ENCODE measurements at regions not wholly inside any gene's neighbourhood (a gene's known extent, or its start where the extent isn't known, plus 50 kb on each side); places are given as distances from the start of the nearest gene placed in this dataset.

DNA sequence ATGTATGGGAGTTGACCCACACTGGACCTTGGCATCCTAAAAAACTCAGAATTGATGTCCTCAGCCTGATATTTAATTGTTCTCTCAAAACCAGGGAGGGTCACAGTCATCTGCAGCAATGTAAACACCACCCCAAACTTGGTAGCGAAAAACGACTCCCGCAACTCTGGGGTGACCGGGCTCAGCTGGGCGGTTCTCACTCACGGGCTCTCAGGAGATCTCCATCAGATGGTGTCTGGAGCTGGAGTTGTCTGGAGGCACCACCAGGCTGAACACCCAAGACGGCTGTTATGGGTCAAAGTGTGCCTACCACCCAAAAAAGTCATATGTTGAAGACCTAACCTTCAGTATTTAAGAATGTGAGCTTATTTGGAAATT lies 50.9 kb upstream of the NXT1 start:
- no peak overlapping the region for H3K27ac ChIP-seq
- no peaks in the 10 kb centered on the region for H3K9me3 ChIP-seq (ENCODE audit: low read depth)
- DNase-seq (ENCODE audit: low read depth in 1 of 2, low spot score in 1 of 2), result no peak
- no peaks in the 10 kb centered on the region for H3K27me3 ChIP-seq
- H3K4me1 ChIP-seq (ENCODE audit: low read depth), result peaks cover 3% of the 10 kb centered on the region
- H3K4me3 ChIP-seq, result no peak overlapping the region
- H3K36me3 ChIP-seq, result no peaks in the 10 kb centered on the region
- TF ChIP-seq, protein P1, sequence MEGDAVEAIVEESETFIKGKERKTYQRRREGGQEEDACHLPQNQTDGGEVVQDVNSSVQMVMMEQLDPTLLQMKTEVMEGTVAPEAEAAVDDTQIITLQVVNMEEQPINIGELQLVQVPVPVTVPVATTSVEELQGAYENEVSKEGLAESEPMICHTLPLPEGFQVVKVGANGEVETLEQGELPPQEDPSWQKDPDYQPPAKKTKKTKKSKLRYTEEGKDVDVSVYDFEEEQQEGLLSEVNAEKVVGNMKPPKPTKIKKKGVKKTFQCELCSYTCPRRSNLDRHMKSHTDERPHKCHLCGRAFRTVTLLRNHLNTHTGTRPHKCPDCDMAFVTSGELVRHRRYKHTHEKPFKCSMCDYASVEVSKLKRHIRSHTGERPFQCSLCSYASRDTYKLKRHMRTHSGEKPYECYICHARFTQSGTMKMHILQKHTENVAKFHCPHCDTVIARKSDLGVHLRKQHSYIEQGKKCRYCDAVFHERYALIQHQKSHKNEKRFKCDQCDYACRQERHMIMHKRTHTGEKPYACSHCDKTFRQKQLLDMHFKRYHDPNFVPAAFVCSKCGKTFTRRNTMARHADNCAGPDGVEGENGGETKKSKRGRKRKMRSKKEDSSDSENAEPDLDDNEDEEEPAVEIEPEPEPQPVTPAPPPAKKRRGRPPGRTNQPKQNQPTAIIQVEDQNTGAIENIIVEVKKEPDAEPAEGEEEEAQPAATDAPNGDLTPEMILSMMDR (IDR thresholded peaks at IDR 0.05; ENCODE audit: low read depth, low read length), result no peak

DNA sequence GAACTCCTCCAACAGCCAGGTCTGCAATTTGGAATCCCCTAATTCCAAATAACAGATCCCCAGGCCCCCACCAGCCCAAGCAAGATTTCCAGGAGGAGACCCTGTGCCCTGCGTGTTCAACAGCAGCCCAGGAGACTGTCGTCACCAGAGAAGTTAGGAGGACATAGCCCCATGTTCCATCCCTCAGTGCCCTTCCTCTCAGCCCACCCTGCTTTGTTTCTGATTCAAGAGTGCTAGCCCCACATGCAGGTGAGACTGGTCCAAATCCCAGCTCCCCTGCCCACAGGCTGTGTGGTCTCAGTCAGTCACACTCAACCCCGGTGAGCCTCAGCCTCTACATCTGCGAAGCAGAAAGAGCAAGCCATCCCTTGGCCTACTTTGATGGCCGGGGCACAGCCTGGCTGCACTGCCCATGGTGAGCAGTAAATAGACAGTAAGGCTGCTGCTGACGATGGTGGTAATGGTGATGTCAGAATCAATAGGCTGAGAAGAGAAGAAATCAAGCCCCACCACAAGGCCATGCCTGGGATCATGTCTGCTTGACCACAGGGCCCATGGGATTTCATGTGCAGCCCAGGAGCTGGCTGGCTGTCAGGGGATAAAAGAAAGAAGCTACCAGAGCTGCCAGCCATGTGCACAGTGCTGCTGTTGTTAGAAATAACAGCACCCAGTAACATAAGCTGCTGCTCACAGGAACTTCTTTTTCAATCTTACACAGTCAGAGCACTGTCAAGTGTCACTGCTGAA lies 51.5 kb upstream of the NXT1 start:
- TF ChIP-seq, protein P1 (IDR thresholded peaks at IDR 0.05; ENCODE audit: low read depth, low read length), result no peak
- no peaks in the 10 kb centered on the region for H3K9me3 ChIP-seq (ENCODE audit: low read depth)

DNA sequence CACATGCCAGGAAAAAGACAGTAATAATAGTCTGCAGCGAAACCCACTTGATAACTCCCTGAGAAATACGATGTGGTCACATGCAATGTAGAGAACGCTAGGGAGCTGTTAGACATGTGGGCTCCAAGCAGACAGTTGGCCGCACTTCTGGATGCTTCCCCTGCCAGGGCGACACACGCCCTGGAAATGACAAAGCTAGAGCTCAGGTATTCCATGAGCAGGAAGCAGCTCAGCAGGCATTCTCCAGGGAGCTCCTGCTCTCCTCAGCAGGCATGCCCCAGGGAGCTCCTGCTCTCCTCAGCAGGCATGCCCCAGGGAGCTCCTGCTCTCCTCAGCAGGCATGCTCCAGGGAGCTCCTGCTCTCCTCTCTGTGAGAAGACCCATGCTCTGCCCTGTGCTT lies 52.4 kb upstream of the NXT1 start:
- Histone ChIP-seq H3K4me3 (no peak overlapping the region), H3K4me1 (ENCODE audit: low read depth) (peaks cover 10% of the 10 kb centered on the region), H3K36me3 (no peaks in the 10 kb centered on the region), H3K27ac (no peak overlapping the region), H3K27me3 (no peaks in the 10 kb centered on the region), H3K9me3 (ENCODE audit: low read depth) (no peaks in the 10 kb centered on the region)
- TF ChIP-seq, protein P1 (IDR thresholded peaks at IDR 0.05; ENCODE audit: low read depth, low read length), result no peak
- no peak for DNase-seq (ENCODE audit: low read depth in 1 of 2, low spot score in 1 of 2)

More for the DNA sequence above, 51.5 kb upstream of the NXT1 start:
- no peaks in the 10 kb centered on the region for H3K36me3 ChIP-seq
- no peak overlapping the region for H3K27ac ChIP-seq
- DNase-seq (ENCODE audit: low read depth in 1 of 2, low spot score in 1 of 2), result peak in 1 of 2 donors; percentile 26
- H3K4me1 ChIP-seq (ENCODE audit: low read depth), result peaks cover 4% of the 10 kb centered on the region
- H3K4me3 ChIP-seq, result no peak overlapping the region
- H3K27me3 ChIP-seq, result no peaks in the 10 kb centered on the region

DNA sequence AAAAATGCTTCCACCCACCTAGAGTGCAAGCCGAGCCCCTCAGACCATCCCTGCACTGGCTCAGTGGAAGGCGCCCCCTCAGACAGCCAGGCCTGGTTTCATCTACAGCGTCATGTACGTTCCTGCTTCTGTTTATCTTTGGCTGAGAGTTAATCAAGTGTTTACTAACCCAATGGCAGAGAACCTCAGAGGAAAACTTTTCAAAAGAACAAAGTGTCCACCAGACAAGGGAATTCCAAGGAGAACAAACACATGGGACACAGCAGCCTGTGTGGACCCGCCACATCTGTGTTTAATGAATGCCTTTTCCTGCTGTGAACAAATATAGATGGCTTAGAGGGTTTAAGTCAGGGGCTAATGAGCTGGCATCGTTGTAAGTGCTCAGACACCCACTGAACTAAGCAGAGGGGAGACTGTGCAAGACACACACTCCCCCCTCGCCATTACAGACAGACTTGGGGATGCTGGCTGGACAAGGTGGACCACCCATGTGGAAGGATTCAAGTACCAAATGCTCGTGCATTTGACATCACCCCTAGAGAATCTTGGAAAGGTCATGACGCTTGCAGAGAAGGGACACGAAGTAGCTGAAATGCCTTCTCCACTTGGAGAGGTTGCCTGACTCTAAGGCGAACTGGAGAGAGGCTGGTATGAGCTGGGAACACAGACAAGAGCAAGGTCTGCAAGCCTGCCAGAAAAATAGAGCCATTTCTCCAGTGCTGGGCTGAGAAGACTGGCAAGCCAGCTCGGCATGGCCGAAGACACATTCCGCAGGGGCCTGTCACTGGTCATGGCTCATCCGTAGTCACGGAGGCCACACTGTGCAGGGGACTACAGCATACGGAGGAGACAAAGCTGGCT lies 53.5 kb upstream of the NXT1 start:
- Histone ChIP-seq H3K27me3 (no peaks in the 10 kb centered on the region), H3K27ac (no peak overlapping the region), H3K36me3 (no peaks in the 10 kb centered on the region), H3K4me1 (ENCODE audit: low read depth) (peaks cover 10% of the 10 kb centered on the region), H3K4me3 (no peak overlapping the region), H3K9me3 (ENCODE audit: low read depth) (no peaks in the 10 kb centered on the region)
- TF ChIP-seq, protein P1 (IDR thresholded peaks at IDR 0.05; ENCODE audit: low read depth, low read length), result no peak
- no peak for DNase-seq (ENCODE audit: low read depth in 1 of 2, low spot score in 1 of 2)

DNA sequence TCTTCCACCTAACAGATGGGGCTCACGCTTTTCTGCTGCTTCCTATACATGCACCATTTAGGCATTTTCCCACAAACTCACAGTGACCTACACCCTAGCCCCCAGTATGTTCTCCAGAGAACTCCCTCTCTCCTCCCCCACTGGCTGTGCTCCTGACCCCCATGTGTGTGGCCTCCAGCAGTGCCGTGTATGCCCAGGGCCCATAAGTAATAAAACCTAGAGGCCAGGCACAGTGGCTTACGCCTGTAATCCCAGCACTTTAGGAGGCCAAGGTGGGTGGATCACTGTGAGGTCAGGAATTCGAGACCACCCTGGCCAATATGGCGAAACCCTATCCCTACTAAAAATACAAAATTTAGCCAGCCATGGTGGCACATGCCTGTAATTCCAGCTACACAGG lies 54.7 kb upstream of the NXT1 start:
- no peak overlapping the region for H3K4me3 ChIP-seq

More for the DNA sequence above, 54.7 kb upstream of the NXT1 start:
- Histone ChIP-seq H3K27ac (no peak overlapping the region), H3K9me3 (ENCODE audit: low read depth) (no peaks in the 10 kb centered on the region), H3K36me3 (no peaks in the 10 kb centered on the region), H3K27me3 (no peaks in the 10 kb centered on the region), H3K4me1 (ENCODE audit: low read depth) (peaks cover 10% of the 10 kb centered on the region)
- no peak for DNase-seq (ENCODE audit: low read depth in 1 of 2, low spot score in 1 of 2)
- TF ChIP-seq, protein P1 (IDR thresholded peaks at IDR 0.05; ENCODE audit: low read depth, low read length), result no peak
